HG03175 (cell line): ENCODE measurements at regions not wholly inside any gene's neighbourhood (a gene's known extent, or its start where the extent isn't known, plus 50 kb on each side); places are given as distances from the start of the nearest gene placed in this dataset.

Experiments used
- ATAC-seq: cut with Tn5 transposase; IDR thresholded peaks from one replicate; pipeline ENCODE4 v1.9.1; 2021; ENCODE audit warnings: mild to moderate bottlenecking, moderate library complexity; ENCODE audit not compliant: unreplicated experiment

DNA sequence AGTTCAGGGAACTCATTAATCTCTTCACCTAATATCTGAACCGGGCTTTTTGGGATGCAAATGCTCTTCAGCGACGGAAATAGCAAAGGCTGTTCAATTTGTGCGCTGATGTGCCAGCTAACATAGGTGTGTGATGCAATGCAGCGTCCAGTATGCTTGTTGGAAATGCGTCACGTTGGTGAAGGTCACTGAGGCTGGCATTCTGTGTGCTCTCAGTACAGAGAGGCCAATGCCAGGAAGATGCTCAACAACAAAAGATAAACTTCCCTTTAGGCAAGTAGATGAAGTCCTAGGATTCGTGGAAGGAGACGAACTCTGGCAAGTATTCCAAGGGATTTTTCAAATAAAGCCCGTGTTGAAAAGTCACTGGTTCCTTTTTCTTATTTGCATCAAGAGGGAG lies 649.5 kb upstream of the MKI67 start:
- no peak for ATAC-seq

DNA sequence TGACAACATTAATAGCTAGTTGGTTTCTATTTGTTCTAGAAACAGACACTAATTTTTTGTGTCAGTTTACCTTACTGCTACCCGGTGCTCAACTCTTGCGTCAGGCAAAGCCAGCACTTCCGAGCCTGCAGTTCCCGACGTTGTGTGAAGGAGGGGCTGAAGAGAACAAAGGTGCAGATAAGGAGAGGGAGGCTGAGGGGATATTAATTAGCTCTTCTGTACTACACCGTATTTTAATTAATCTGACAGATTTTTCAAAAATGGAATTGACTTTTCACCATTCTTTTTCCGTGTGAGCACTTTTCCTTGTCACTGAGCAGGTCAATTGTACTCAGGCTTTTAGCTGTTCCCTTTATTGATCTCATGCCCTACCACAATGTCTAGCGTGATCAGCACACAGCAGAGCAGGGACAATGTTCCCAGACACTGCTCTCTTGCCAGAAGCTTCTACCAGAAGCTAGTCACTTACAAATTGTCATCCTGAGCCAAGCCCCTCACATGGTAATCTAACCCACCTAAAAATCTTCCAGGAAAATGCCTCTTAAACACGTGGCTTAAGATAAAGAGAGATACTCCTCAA lies 650.5 kb upstream of the MKI67 start:
- ATAC-seq = no peak

DNA sequence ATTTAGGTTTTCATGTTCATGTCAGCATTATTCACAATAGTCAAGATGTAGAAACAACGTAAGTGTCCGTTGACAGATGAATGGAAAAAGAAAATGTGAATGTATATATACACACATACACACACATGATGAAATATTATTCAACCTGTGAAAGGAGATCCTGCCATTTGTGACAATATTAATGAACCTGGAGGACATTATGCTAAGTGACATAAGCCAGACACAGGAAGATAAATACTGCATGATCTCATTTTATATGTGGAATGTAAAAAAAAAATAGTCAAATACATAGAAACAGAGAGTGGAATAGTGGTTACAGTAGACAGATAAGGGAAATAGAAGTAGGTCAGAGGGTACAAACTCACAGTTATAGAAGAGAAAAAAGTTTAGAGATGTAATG lies 651.1 kb upstream of the MKI67 start:
- no peak for ATAC-seq

DNA sequence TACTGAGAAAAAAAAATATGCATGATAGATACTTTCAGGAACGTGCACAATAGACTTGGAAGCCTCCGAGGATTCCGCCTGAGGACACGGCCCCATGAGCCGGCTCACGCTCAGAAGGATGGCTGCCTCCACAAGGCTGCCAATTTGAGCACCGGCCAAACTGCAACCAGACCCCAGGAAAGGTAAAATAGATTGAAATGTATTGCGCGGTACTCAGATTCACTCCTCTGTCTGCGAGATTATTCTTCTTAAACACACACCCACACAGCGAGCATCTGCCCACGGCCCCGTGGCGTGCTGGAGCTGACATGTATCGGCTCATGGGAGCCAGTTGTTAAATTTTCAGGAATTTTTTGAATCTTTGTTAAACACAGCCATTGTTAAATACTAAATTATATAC lies 653.2 kb upstream of the MKI67 start:
- no peak for ATAC-seq

DNA sequence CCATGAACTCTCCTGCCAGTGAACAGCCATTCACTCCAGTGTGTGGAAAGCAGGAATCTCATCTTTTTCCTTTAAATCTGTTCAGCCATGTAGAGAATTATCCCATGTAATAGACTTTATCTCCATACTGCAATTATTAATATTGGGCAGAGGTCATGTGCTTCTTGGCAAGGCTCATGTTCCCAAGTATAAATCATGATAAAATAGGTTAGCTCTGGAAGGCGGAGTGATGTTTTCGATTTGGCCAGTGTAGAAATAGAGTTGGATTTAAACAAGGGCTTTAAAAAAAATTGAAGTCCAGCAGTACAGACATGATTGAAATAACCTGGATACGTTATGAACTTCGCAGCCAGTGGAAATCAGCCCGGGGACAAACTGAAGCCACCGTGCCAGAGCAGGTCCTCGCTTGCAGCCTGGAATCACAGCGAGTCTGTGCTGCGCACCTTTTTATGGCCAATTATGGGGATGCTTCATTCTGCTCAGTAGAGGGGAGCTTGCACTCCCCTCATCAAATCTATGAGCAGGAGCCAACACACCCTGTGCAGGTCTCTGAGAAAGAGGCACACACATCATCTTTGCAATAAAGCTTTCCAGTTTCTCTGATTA lies 654.0 kb upstream of the MKI67 start:
- no peak for ATAC-seq

DNA sequence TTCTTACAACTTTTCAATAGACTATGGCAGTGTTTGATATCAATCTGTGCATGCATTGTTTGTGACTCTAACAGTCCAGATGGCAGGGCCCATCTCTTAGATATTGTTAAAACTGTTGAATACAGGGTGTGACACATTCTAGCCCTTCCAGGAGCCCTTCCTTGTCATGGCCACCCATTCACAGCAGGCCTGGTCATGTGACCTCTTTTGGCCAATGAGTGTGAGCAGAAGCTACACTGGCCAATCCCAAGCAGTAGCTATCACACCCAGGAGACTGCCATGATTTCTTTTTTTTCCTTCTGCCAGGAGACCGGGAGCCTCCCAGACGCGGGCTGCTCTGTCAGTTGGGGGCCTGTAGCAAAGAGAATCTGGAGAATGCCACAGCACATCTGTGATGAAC lies 655.4 kb upstream of the MKI67 start:
- no peak for ATAC-seq

DNA sequence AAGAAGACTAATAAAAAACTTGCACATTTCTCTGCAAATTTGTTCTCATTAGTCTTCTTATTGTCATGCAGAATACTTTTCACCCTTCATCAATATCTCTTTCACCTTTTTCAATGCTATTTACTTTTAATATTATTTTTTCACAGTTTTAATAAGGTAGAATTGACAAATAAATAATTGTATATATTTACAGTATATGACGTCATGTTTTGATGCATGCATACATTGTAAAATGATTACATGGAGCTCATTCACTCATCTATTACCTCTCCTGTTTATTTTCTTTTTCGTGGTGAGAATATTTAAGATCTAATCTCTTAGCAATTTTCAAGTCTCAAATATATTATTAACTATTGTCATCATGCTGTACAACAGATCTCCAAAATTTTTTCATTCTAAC lies 658.2 kb upstream of the MKI67 start:
- no peak for ATAC-seq

DNA sequence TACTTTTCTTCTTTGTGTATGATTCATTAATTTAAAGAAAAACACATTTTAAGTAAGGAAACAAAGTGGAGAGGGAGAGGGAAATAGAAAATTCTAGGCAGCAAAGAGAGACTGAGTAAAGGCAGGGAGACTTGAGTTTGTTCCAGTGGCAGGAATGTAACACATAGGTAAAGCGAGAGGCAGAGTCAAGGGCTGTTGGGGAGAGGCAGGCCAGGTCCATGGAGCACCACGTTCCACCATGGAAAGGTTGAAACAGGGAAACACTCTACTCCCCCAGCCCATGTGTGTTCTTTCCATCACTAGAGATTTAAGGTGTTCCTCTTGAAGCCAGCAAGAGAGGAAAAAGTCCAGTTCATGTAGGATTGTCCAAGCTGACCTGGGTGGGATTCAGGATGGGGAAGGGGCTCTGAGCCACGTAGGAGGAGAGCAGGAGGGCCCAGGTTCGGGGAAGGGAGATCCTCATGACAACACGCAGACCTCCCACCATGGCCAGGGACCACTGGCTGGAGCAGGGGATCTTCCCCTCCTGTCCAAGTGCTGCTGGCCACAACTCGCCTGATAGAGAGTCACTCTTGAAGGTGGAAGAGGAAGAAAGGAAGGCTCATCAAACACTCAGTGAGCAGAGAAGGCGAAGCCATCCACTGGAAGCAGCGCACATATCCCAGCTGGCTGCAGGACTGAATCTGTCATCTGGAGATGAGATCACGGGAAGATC lies 666.4 kb upstream of the MKI67 start:
- ATAC-seq = no peak

DNA sequence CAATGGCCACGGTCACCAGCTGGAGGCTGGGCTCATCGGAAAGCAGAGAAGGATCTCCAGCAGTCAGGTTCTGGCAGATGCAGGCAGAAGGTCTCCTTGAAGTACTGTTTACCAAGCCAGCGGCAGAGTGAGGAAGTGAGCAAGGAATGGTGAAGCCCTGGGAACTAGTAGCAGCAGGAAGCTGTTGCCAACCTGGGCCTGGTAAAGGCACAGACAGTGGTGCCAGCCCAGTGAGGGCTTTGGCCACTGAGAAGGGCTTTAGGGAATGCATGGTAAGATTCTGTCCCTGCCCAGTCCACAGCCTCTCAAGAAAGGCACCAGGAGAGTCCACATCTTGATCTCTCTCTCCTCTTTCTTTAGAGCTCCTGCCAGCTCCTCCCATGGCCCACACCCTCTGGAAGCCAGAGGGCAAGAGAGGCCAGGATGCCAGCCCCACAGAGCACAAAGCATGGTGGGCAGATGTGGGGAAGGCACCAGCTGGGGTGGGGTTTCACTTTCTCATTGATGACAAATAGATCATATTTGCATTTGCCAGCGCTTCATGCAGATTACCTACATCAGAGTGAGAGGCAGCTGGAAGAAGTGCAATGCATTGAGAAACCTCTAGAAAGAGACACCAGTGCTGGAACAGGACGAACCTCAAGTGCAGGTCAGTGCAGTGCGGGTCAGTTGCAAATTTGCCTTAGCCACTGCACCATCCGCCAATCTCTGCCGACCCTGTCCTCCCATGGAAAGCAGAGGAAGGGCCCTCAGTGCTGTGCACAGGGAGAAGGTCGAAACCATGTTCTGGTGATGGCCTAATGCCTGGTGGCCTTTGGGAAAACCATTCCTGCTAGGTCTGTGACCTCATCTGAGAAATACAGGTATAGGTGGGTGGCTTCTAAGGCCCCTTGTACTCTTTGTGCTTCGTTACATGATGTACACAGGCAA lies 667.8 kb upstream of the MKI67 start:
- no peak for ATAC-seq

DNA sequence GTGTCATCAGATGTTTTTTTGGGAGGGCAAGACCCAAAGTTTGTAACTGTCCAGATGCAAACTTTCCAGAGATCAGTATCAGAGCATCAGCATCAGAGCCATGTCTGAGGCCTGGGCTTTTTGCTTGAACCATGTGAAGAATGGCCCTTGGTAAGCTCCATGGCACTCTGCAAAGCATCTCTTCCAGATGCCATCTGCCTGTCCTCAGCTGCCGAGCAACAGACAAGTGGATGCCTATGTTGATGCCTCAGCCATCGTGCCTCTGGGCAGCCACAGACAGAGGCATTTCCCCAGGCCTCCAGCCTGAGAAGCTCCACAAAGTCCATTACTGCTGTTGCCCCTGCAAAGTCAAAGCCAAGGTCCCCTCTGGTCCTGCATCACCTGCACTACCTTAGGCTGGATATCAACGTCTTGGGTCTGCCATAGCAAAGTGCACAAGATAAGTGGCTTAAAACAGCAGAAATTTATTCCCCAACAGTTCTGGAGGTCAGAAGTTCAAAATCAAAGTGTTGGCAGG lies 670.2 kb upstream of the MKI67 start:
- ATAC-seq = no peak

DNA sequence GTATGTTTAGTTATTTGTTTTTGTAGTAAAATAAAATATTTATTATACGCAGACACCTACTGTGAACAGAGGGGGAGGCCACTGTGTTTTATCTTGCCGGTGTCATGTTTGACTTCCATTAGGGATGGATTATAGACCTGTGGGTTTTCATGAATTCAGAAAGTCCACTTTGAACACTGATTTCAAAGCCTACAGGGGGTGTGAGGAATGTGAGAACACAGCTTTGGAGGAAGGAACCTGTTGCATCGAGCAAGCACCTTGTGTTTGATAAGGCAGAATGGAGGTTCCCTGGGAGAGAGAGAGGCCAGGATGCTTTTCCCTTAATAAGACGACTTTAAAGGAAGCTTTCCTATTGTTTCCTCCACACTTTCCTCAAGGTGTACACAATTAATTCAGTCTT lies 665.0 kb upstream of the MGMT start:
- ATAC-seq = no peak

DNA sequence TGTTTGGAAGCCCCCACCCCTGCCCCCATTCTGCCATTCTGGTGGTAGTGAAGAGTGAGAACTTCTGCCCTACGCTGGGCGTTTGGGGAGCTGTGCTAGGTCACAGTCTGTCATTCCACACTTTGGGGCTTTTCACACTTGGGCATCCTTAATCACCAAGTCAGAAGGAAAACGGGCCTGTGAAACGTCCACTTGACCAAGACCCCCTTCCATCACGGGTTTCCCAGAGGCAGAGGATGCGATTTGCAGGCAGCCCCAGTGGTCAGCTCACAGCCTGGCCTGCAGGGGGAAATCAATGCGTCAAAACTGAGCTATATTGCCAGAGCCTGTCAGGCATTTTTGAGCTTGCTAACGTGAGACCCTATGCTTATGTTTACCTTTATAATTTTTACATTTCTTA lies 663.3 kb upstream of the MGMT start:
- no peak for ATAC-seq

DNA sequence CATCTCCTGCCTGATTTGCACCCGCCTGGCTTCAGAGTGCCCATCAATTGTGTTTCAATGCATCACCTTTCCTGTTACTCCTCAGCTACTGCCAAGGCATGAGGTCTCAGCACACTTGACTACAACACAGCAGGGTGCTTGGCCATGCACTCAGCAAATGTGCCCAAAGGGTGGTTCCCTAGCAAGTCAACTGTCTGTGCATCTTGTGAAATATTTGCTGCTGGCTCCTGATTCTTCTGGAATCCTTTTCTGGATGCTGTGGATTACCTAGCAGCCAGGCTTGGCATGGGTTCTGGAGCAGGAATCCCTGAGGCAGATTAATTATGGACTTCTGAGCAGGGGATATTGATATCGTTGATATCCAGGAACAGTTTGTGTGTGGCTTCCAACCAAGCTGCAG lies 662.6 kb upstream of the MGMT start:
- no peak for ATAC-seq

DNA sequence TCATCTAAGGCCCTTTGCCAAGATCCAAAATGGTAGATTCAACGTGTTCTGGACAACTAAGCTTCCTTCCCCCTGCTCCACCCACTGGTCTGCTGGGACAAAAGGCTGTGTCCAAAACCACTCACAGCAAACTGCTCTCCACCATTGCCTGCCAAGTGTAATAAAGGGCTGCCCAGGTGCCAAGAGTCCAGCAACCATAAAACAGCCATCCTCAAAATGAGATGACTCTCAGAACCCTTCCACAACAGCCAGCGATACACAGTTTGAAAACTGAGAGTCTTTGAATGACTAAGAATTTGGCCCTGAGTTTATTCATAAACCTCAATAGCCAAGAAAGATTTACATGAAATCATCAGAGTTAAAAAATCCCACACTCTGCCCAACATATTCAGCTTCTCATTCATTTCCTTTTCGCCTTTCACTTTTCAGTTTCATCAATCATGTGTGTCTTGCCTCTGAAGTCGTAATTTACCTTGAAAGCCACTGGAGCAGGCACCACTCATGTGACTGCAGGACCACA lies 658.1 kb upstream of the MGMT start:
- ATAC-seq = no peak

DNA sequence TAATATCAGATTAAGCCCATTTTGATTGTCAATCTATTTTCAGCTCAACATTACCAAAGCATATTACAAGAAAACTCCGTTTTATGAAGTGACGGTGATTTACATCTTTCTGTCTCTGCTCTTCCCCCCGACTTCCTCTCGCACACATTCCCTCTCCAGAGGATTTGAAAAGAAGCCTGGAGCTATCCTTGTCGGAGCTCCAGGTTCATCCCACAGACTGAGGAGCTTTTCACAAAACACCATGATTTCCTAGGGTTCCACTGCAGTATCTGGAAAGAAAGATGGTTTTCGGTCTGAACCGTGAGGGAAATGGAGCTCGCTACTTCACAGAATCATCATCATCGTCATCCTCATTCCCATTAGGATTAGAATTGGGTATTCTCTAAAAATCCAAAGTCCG lies 655.5 kb upstream of the MGMT start:
- no peak for ATAC-seq

DNA sequence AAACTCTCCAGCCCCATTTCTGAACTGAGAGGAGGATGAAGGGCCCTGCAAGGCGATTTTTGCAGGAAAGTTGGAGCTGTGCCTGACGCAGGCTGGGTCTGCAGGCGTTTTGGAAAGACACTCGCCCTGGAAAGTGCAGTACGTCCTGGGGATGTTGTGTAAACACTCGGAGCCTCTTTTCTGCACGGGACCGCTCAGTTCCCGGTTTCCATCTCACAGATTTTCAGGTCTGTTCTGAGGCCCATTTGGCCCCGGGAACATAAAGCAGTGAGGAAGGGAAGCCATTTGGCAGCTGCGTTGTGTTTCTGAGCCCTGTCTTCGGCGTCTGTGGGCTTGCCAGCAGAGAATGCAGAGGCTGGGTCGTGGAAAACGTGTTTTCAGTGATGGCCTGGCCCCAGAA lies 655.0 kb upstream of the MGMT start:
- ATAC-seq = no peak

DNA sequence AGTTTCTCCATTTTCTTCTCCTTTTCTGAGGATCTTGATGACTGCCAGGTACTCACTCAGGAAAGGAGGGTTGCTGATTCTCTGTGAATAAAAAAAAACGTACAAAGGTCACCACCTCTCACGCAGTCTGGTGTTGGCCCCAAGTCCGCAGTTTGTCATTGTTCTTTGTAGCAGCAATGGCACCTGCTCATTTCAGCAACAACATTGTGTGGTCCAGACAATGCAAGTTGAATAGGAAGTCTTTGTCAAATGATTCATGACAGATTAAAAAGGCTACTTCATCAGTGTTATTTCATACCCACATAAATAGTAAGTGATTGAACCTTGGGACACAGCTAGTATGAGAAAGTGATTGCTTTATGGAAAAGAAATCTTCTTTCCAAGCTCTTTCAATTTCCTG lies 653.5 kb upstream of the MGMT start:
- ATAC-seq = no peak

DNA sequence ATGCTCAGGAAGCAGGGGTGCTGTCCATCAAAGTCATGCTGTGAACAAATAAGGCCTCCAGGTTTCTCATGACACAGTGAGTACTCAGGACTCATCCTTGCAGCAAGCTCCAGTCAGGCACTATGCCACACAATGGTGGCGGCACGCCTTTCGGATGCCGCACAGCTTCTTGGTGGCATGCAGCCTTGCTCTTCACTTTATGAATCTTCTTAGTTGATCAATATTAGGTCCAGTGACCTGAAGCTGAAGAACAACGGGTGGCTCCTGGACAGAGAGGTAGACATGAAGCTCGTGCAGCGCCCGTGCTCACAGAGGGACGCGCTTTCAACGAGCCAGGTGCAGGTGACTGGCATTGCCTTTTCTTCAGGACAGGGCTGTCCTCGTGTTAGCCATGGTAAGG lies 653.0 kb upstream of the MGMT start:
- ATAC-seq = no peak

DNA sequence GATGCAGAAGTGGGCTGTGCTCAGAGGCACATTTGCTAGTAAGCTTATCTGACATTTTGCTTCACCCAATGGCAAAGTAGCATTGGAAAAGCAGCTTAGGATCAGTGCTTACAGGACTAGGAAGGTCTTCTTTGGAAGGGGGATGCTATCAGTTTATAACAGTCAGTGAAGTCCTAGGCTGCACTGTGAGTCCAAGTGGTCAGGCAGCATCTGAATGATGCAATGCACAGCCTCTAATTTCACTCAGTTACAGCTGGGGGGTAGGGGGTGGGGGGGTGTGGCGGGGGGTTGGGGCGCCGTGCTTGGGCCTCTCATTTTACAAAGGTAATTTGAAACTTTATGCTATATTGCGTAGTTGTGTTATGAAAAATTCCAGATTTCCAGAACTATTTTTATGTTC lies 652.3 kb upstream of the MGMT start:
- ATAC-seq = no peak

DNA sequence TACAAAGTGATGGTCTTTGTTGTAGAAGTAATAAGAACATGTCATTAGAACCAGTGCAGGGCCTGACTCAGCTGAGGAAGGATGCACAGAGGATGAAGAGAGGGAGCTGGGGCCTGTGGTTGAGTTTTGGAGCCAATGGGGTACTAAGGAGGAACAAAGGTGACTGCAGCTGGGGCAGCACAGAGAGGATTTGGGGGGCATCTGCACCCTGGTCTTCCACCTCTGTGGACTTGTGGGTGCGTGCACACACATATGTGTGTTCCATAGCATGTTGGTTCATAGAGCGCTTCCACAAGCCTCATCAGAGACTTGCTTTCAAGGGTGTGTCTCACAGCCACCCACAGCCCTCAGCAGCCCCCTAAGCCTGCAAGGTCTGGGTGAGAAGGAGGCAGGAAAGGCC lies 650.3 kb upstream of the MGMT start:
- ATAC-seq = no peak

DNA sequence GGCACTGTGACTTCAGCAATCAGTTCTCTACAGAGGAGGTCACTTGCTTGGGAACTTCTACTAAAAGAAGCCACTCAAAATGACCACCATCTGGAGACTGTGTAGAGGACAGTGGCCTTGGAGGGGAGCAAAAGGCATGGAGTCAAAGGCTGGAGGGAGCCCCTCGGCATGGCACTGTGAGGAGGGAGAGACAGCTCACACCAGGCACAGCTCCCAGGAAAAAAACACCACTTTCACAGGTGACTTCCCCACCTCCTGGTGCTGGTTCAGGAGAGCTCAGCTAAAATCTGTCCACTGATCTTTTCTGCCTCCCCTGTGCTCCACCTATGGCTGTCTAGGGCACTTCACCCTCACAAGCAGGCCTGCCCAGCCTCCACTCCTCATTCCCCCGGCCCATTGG lies 649.4 kb upstream of the MGMT start:
- ATAC-seq = no peak
